K562 (cell line): ENCODE measurements at regions not wholly inside any gene's neighbourhood (a gene's known extent, or its start where the extent isn't known, plus 50 kb on each side); places are given as distances from the start of the nearest gene placed in this dataset.
A peak's percentile ranks its signal among the peaks of the same experiment; 100 is the strongest.

Source experiments
- ATAC-seq: fragments of 200-7000 bp; cut with Tn5 transposase; 3 replicates; pipeline ENCODE4 v1.9.1; 2020; ENCODE audit warnings: moderate library complexity
- BruUV-seq: library from RNA; stranded (reverse); fragments of 400-500 nt; replicated peaks from 2 replicates; lab custom pipeline; 2021; lab: Mats Ljungman, UMichigan
- CTCF ChIA-PET: fragments of 300-600 bp; formaldehyde crosslinking; extraction: SDS; loops from one replicate; lab custom pipeline; 2021; ENCODE audit warnings: low intra/inter-chr PET ratio; lab: Yijun Ruan, JAX
- POLR2A ChIA-PET: fragments of 300-600, 350-650 bp; sonication (Branson Sonifier 250); formaldehyde crosslinking; extraction: SDS; loops from one replicate; lab custom pipeline; 2021; ENCODE audit warnings: antibody characterized with exemption, inconsistent platforms; lab: Yijun Ruan, JAX
- DNase-seq, 4 experiments: peaks; one replicate each; pipeline versions ENCODE4 v3.0.0 to v3.0.0-alpha.2; 2011 to 2018; ENCODE audit warnings: low spot score in 3 of 4, mixed read lengths in 3 of 4; ENCODE audit errors: extremely low read depth in 1 of 4
- FAIRE-seq: peaks from 2 replicates; lab custom pipeline; 2011; peaks lifted over from hg19 to GRCh38; lab: Jason Lieb, UNC
- H2AFZ ChIP-seq: 2 replicates; pipeline ENCODE4 v1.6.0; 2011; ENCODE audit warnings: low read depth, low read length, control low read depth, inconsistent platforms
- H3K27ac ChIP-seq: fragments of 200-600 bp; 3 replicates; pipeline ENCODE4 v1.8.0; 2011; ENCODE audit warnings: low read depth, mild to moderate bottlenecking, control low read depth, inconsistent platforms, low read length, moderate library complexity, mixed read lengths; ENCODE audit errors: extremely low read depth
- H3K27me3 ChIP-seq, 2 experiments: fragments of 300-600 bp in 1 of 2; 2 replicates in 1 of 2; 3 replicates in 1 of 2; pipeline versions ENCODE4 v1.6.0 to v1.8.0; 2011; ENCODE audit warnings: inconsistent platforms in 2 of 2, low read length in 2 of 2, mild to moderate bottlenecking in 1 of 2, mixed read lengths in 1 of 2, moderate library complexity in 1 of 2; ENCODE audit not compliant: control insufficient read depth in 2 of 2, insufficient read depth in 2 of 2
- H3K36me3 ChIP-seq: fragments of 300-600 bp; 3 replicates; pipeline ENCODE4 v1.8.0; 2011; ENCODE audit warnings: mild to moderate bottlenecking, low read length, inconsistent platforms; ENCODE audit not compliant: control insufficient read depth, insufficient read depth
- H3K4me1 ChIP-seq, 2 experiments: fragments of 200-600 bp in 1 of 2; replicated peaks in 1 of 2; 2 replicates in 1 of 2; 3 replicates in 1 of 2; pipeline versions ENCODE4 v1.5.1 to v1.8.0; 2011; ENCODE audit warnings: inconsistent platforms in 2 of 2, low read length in 2 of 2, mild to moderate bottlenecking in 1 of 2, mixed read lengths in 1 of 2, moderate library complexity in 1 of 2; ENCODE audit not compliant: control insufficient read depth in 2 of 2, insufficient read depth in 2 of 2
- H3K4me2 ChIP-seq: 2 replicates; pipeline ENCODE4 v1.6.1; 2011; ENCODE audit warnings: low read length, control low read depth, inconsistent platforms, mixed read lengths; ENCODE audit not compliant: insufficient read depth
- H3K4me3 ChIP-seq: fragments of 200-600 bp; sonication (generic), shearing (Covaris generic); 2 replicates; pipeline ENCODE4 v1.5.1; 2016; ENCODE audit warnings: control low read depth, inconsistent platforms
- H3K79me2 ChIP-seq: fragments of 200-600 bp; 3 replicates; pipeline ENCODE4 v1.8.0; 2011; ENCODE audit warnings: low read length, inconsistent platforms; ENCODE audit not compliant: control insufficient read depth, insufficient read depth
- H3K9ac ChIP-seq, 2 experiments: 2 replicates each; pipeline versions ENCODE4 v1.6.0 to v1.6.1; 2011; ENCODE audit warnings: low read depth in 2 of 2, low read length in 2 of 2, control low read depth in 1 of 2, inconsistent platforms in 1 of 2, mild to moderate bottlenecking in 1 of 2, mixed read lengths in 1 of 2; ENCODE audit not compliant: insufficient read depth in 1 of 2
- H3K9me1 ChIP-seq: one replicate; pipeline ENCODE4 v1.6.0; 2011; ENCODE audit warnings: inconsistent platforms, mild to moderate bottlenecking, low read length, moderate library complexity; ENCODE audit not compliant: control insufficient read depth, insufficient read depth
- H3K9me3 ChIP-seq: replicated peaks from 2 replicates; pipeline ENCODE4 v1.5.1; 2011; ENCODE audit warnings: low read depth, low read length, inconsistent platforms; ENCODE audit not compliant: control insufficient read depth, insufficient read depth
- H4K20me1 ChIP-seq: replicated peaks from 2 replicates; pipeline ENCODE4 v1.6.1; 2011; ENCODE audit warnings: low read length, inconsistent platforms, mixed read lengths; ENCODE audit not compliant: control insufficient read depth, insufficient read depth
- BCL6 ChIP-seq: fragments of 250-450 bp; sonication (Bioruptor Pico); IDR thresholded peaks from 2 replicates; pipeline ENCODE4 v1.4.0; 2020
- EWSR1 ChIP-seq: fragments of 450-650 bp; IDR thresholded peaks from 2 replicates; pipeline ENCODE4 v1.6.1; 2018; ENCODE audit warnings: borderline replicate concordance, mild to moderate bottlenecking, low read depth, moderate library complexity; ENCODE audit not compliant: partially characterized antibody
- HDAC6 ChIP-seq: IDR thresholded peaks from 2 replicates; pipeline ENCODE4 v1.6.1; 2012; ENCODE audit warnings: low read depth, mild to moderate bottlenecking, control low read depth, inconsistent platforms, low read length, moderate library complexity
- MAX ChIP-seq: sonication (generic); formaldehyde crosslinking; IDR thresholded peaks from 2 replicates; pipeline ENCODE4 v1.9.0; 2022; ENCODE audit warnings: mild to moderate bottlenecking, missing genetic modification reagents
- MTF1 ChIP-seq: fragments of 250-450 bp; sonication (Bioruptor Pico); IDR thresholded peaks from 2 replicates; pipeline ENCODE4 v1.9.0; 2021; ENCODE audit warnings: moderate library complexity, mild to moderate bottlenecking, inconsistent platforms, borderline replicate concordance
- PCBP1 ChIP-seq: fragments of 200-400 bp; formaldehyde crosslinking; IDR thresholded peaks from 2 replicates; pipeline ENCODE4 v1.6.1; 2018; ENCODE audit warnings: mild to moderate bottlenecking, low read depth, low read length; ENCODE audit not compliant: poor library complexity, severe bottlenecking
- POLR3G ChIP-seq: IDR thresholded peaks from 2 replicates; pipeline ENCODE4 v1.6.1; 2011; ENCODE audit not compliant: insufficient read length, insufficient replicate concordance; ENCODE audit errors: extremely low read depth
- PYGO2 ChIP-seq: fragments of 450-650 bp; IDR thresholded peaks from 2 replicates; pipeline ENCODE4 v1.6.1; 2016; ENCODE audit warnings: mild to moderate bottlenecking, missing genetic modification characterization, moderate library complexity, missing compliant biosample characterization
- RFX7 ChIP-seq: fragments of 250-450 bp; sonication (Bioruptor Pico); IDR thresholded peaks from 2 replicates; pipeline ENCODE4 v1.5.1; 2021; ENCODE audit warnings: mild to moderate bottlenecking
- TRIM25 ChIP-seq: fragments of 450-650 bp; IDR thresholded peaks from 2 replicates; pipeline ENCODE4 v1.7.0; 2016; ENCODE audit warnings: borderline replicate concordance
- ZBTB1 ChIP-seq: sonication (generic); formaldehyde crosslinking; IDR thresholded peaks from 2 replicates; pipeline ENCODE4 v1.8.1; 2023; ENCODE audit warnings: missing genetic modification reagents, low read depth, mild to moderate bottlenecking, borderline replicate concordance
- ZNF316 ChIP-seq: fragments of 450-650 bp; IDR thresholded peaks from 2 replicates; pipeline ENCODE4 v1.6.1; 2016
- WGBS: fragments of 100-300 bp; shearing (Covaris generic); methylation state at CpG from one replicate; pipeline ENCODE4 v1.1.6; 2016; ENCODE audit warnings: low coverage, mixed read lengths; ENCODE audit not compliant: insufficient coverage; ENCODE audit errors: missing lambda C conversion rate; 5-methylcytosine and 5-hydroxymethylcytosine counted together
- in situ Hi-C: fragments of 300-500 bp; cut with MboI; formaldehyde crosslinking; loops from 4 replicates; pipeline ENCODE4 v1.15.0; 2018; ENCODE audit warnings: inconsistent platforms, mixed read lengths
- intact Hi-C: fragments of 100-400 bp; cut with micrococcal nuclease; formaldehyde crosslinking; loops from 2 replicates; pipeline ENCODE4 v1.14.2; 2022
- TF ChIP-seq, protein P1 (sequence below): conservative IDR thresholded peaks from 2 replicates; pipeline ENCODE4 v1.6.1; 2011; ENCODE audit warnings: low read depth, mild to moderate bottlenecking, low read length; ENCODE audit not compliant: control insufficient read depth

- TF ChIP-seq MAX (CRISPR knock-in tag) (no peak), POLR3G (no peak), PCBP1 (no peak), HDAC6 (no peak), ZBTB1 (CRISPR knock-in tag) (no peak)
- TF ChIP-seq, protein P1, sequence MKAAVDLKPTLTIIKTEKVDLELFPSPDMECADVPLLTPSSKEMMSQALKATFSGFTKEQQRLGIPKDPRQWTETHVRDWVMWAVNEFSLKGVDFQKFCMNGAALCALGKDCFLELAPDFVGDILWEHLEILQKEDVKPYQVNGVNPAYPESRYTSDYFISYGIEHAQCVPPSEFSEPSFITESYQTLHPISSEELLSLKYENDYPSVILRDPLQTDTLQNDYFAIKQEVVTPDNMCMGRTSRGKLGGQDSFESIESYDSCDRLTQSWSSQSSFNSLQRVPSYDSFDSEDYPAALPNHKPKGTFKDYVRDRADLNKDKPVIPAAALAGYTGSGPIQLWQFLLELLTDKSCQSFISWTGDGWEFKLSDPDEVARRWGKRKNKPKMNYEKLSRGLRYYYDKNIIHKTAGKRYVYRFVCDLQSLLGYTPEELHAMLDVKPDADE = no peak
These were observed 101.6 kb upstream of the KCND2 start (continued) for GRCh38 chr7:120171406-120171805.

DNA sequence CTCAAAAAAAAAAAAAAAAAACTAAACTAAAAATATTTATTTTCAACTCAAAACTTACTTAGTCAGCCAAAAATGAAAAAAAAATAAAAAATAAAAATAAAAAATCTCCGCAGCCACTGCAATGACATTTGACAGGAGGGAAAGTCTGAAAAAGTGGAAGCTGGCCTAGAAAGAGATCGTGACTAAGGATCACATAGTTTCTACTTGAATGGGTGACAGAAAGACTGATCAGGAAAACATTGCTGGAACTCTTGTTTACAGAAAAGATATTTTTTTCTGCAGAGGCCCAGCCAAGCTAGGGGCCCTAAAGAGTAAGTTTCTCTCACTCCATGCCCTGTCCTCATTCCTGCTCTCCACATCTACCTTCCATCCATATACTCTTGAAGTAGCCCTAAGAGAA is 92.8 kb upstream of the KCND2 start:
- Histone ChIP-seq H4K20me1 (no peaks in the 10 kb centered on the region), H3K4me2 (no peak overlapping the region), H3K79me2 (no peaks in the 10 kb centered on the region), H2AFZ (no peak overlapping the region), H3K4me3 (no peak overlapping the region), H3K36me3 (no peaks in the 10 kb centered on the region), H3K9me3 (no peaks in the 10 kb centered on the region), H3K9ac (no peak overlapping the region), H3K4me1 (no peaks in the 10 kb centered on the region), H3K27me3 (no peaks in the 10 kb centered on the region), H3K27ac (no peak overlapping the region), H3K9me1 (no peaks in the 10 kb centered on the region)
- no peak for TF ChIP-seq BCL6 (CRISPR knock-in tag)
- no peak for TF ChIP-seq PYGO2 (tag)
- no peak for TF ChIP-seq RFX7 (CRISPR knock-in tag)
- TF ChIP-seq EWSR1 = no peak
- no peak for TF ChIP-seq MTF1 (CRISPR knock-in tag)
- no peak for TF ChIP-seq TRIM25
- TF ChIP-seq ZNF316 = peak; percentile 71
- ATAC-seq = no peak
- ChIA-PET POLR2A (no interaction called here), CTCF (no interaction called here)
- in situ Hi-C loops (no loop called here), intact Hi-C loops (no loop called here)
- BruUV-seq = no TSS peak
- DNase-seq = no peak
- 0% methylated on average over 2 of the region's 2 CpGs for WGBS
- FAIRE-seq = no peak
